ENCODE measurements at regions not wholly inside any gene's neighbourhood (a gene's known extent, or its start where the extent isn't known, plus 50 kb on each side); places are given as distances from the start of the nearest gene placed in this dataset.

DNA sequence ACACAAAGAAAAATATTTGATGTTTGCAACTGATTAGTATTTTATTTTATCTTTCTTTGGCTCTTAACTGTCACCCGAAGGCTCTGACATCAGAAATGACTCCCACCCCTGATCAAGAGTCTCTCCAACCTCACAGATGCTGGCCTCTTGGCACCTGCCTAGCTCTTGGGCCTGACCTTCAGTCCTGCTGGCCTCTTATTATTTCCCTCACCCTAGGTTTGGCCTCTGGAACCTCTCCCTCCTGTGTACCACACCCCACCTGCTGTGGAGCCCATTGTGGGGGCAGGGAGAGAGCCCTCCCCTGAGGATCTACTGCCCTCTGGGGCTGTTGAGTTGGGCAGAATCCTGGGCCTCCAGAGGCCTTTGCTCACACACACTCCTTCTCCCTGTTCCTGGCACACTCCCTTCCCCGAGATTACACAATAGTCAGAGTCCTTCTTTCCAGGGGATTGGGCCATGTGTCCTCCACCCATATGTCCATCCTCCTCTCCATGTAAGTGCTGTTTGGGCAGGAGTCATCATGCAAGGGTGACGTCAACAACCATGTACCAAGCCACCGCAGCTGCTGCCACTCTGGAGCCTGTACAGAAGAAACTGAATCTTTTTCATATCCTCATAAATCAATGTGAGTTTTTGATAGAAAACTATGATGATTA lies 124.3 kb downstream of the RASSF9 start:
- Mint-ChIP-seq H3K9me3 (ENCODE audit: low read depth) (no peaks in the 10 kb centered on the region), H3K4me3 (no peak overlapping the region), H3K27ac (no peak overlapping the region), H3K4me1 (no peaks in the 10 kb centered on the region), H3K36me3 (ENCODE audit: low read depth) (no peaks in the 10 kb centered on the region), H3K27me3 (no peaks in the 10 kb centered on the region)
- DNase-seq = no peak
- intact Hi-C loops (cut with DNase I, micrococcal nuclease) = no loop called here
- ChIA-PET CTCF (no interaction called here), POLR2A (no interaction called here)
- ATAC-seq = no peak

DNA sequence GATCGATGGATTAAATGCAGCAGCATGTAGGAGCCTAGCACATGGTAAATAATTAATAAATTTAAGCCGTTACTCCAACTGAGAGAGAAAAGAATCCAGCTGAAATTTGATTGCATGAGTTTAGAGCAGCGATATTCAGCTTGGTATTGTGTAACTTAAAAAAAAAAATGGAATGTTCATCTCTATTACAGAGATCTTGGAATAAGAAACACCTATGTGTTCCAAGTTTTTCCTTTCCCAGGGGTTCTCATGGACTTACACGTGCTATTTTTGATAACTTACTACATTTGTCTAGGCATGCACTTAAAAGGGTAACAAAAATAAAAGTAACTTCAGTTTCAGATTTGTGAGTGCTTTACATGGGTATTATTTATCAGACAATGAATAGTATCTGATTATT lies 122.8 kb downstream of the RASSF9 start:
- intact Hi-C loops (cut with DNase I, micrococcal nuclease) = no loop called here
- DNase-seq (no peak), ATAC-seq (no peak)
- Mint-ChIP-seq H3K27ac (no peak overlapping the region), H3K36me3 (ENCODE audit: low read depth) (no peaks in the 10 kb centered on the region), H3K27me3 (no peaks in the 10 kb centered on the region), H3K9me3 (ENCODE audit: low read depth) (no peaks in the 10 kb centered on the region), H3K4me1 (no peaks in the 10 kb centered on the region), H3K4me3 (no peak overlapping the region)
- CTCF ChIA-PET = no interaction called here
- POLR2A ChIA-PET = no interaction called here

DNA sequence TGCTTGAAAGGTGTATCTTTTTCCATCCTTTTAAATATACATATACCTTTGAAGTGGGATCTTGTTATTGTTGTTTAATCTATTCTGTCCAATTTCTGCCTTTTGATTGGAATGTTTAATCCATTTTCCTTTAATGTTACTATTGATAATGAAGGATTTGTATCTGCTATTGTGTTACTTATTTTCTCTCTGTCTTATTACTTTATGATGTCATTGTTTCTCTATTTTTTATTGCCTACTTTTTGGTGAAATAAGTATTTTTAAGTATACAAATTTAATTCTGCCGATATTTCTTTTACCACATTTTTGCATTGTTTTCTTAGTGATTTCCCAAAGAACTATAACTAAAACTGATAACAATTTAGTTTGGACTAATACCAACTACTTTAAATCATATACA lies 121.8 kb downstream of the RASSF9 start:
- no peaks in the 10 kb centered on the region for H3K27me3 Mint-ChIP-seq
- POLR2A ChIA-PET = no interaction called here
- intact Hi-C loops (cut with DNase I, micrococcal nuclease) = no loop called here
- CTCF ChIA-PET = interaction anchor here (1.6 kb wide), 1 partner anchor 10 kb away, joined by 4 read pairs; no protein-coding TSS in a partner anchor
- H3K9me3 Mint-ChIP-seq (ENCODE audit: low read depth) = no peaks in the 10 kb centered on the region
- H3K4me1 Mint-ChIP-seq = no peaks in the 10 kb centered on the region
- ATAC-seq = no peak
- H3K36me3 Mint-ChIP-seq (ENCODE audit: low read depth) = no peaks in the 10 kb centered on the region
- DNase-seq = no peak
- H3K27ac Mint-ChIP-seq = no peak overlapping the region
- H3K4me3 Mint-ChIP-seq = no peak overlapping the region

DNA sequence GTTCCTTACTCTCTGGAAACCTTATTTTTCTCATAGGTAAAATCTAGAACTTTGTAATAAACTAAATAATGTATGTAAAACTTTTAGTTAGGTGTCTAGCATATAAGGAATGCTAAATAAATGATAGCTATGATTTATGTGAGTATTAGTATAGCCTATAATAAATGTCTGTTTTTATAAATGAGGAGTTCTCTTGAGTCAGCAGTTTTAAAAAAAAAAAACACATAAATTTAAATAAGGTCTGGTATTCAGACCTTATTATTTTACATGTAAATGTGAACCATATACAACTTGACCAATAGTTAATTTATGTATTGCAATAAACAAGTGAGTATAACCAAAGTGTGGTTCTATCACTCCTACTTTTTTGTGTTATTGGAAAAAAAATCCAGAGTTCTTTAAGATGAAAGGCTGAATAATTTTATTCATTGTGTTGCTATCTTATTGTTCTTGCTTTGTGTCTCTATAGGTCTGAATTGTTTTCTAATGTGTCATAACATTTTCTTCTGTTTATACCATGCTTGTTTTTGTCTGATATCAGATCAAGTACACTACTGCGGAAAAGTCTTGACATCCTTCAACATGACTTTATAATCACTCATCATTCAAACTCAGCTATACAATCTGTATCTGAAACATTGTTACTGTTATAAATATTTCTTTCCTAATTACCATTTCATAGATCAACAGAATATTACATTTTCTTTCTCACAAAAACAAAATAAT lies 115.7 kb downstream of the RASSF9 start:
- no peaks in the 10 kb centered on the region for H3K27me3 Mint-ChIP-seq
- H3K27ac Mint-ChIP-seq = no peak overlapping the region
- H3K9me3 Mint-ChIP-seq (ENCODE audit: low read depth) = no peaks in the 10 kb centered on the region
- no peak overlapping the region for H3K4me3 Mint-ChIP-seq
- DNase-seq (no peak), ATAC-seq (no peak)
- intact Hi-C loops (cut with DNase I, micrococcal nuclease) = no loop called here
- H3K36me3 Mint-ChIP-seq (ENCODE audit: low read depth) = no peaks in the 10 kb centered on the region
- ChIA-PET CTCF (no interaction called here), POLR2A (no interaction called here)
- no peaks in the 10 kb centered on the region for H3K4me1 Mint-ChIP-seq

DNA sequence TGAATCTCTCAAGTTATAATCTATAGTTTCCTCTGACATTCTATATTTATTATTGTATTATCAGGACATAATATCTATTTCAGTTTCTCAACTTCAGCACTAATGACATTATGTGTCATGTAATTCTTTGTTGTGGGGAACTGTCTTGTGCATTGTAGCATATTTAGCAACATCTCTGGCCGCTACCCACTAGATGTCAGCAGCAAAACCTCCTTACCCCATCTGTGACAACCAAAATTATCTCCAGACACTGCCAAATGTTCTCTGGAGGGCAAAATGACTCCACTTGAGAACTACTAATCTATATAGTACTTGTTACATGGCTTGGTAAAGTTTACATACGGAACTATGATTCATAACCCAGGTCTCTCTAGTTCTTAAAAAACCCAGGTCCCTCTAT lies 110.2 kb downstream of the RASSF9 start:
- intact Hi-C loops (cut with DNase I, micrococcal nuclease) = no loop called here
- ChIA-PET CTCF (no interaction called here), POLR2A (no interaction called here)
- H3K36me3 Mint-ChIP-seq (ENCODE audit: low read depth) = no peaks in the 10 kb centered on the region
- ATAC-seq = no peak
- H3K4me3 Mint-ChIP-seq = no peak overlapping the region
- no peaks in the 10 kb centered on the region for H3K4me1 Mint-ChIP-seq
- H3K27me3 Mint-ChIP-seq = no peaks in the 10 kb centered on the region
- DNase-seq = no peak
- no peak overlapping the region for H3K27ac Mint-ChIP-seq
- H3K9me3 Mint-ChIP-seq (ENCODE audit: low read depth) = peaks cover 3% of the 10 kb centered on the region

DNA sequence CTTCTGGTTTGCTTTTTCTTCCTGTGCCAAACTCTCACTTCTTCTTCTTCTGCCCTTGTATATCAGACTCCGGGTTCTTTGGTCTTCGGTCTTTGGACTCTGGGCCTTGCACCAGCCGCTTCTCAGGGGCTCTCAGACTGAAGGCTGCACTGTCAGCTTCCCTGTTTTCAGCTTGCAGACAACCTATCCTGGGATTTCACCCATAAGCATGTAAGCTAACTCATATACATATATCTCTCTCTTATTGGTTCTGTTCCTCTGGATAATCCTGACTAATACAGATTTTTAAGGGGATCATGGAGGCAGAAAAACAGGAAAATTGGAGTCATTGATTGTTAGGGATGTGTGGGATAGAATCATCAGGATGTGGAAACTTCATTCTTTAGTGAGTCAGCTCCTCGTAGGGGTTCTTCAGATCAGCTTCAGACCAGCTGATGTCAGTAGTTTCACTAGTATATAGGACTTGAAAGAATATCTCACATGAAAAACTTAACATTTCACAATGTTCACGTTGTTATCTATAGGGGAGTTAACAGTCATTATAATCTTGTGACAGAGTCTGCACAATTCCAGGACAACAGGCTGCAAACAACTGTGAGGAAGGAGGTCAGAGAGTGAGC lies 102.9 kb downstream of the RASSF9 start:
- Mint-ChIP-seq H3K4me1 (no peaks in the 10 kb centered on the region), H3K36me3 (ENCODE audit: low read depth) (no peaks in the 10 kb centered on the region), H3K4me3 (no peak overlapping the region), H3K27ac (no peak overlapping the region), H3K9me3 (ENCODE audit: low read depth) (peaks cover 4% of the 10 kb centered on the region), H3K27me3 (no peaks in the 10 kb centered on the region)
- ATAC-seq = no peak
- ChIA-PET POLR2A (no interaction called here), CTCF (no interaction called here)
- no peak for DNase-seq
- intact Hi-C loops (cut with DNase I, micrococcal nuclease) = no loop called here

DNA sequence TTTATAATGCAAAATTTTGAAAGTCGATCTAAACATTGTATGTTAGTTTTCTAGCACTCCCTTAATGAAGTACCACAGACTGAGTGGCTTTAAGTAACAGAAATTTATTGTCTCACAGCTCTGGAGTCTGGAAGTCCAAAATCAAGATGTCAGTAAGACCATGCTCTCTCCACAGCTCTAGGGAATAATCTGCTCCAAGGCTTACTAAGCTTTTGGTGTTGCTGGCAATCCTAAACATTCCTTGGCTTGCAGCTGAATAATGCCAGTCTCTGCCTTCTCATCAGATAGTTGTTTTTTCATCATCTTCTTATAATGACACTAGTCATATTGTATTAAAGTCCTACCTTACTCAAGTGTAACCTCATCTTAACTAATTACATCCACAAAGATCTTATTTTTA lies 102.2 kb downstream of the RASSF9 start:
- no peak overlapping the region for H3K4me3 Mint-ChIP-seq
- intact Hi-C loops (cut with DNase I, micrococcal nuclease) = no loop called here
- CTCF ChIA-PET = no interaction called here
- DNase-seq (no peak), ATAC-seq (no peak)
- no peaks in the 10 kb centered on the region for H3K4me1 Mint-ChIP-seq
- H3K9me3 Mint-ChIP-seq (ENCODE audit: low read depth) = peaks cover 4% of the 10 kb centered on the region
- no peak overlapping the region for H3K27ac Mint-ChIP-seq
- H3K27me3 Mint-ChIP-seq = no peaks in the 10 kb centered on the region
- POLR2A ChIA-PET = no interaction called here
- H3K36me3 Mint-ChIP-seq (ENCODE audit: low read depth) = no peaks in the 10 kb centered on the region

DNA sequence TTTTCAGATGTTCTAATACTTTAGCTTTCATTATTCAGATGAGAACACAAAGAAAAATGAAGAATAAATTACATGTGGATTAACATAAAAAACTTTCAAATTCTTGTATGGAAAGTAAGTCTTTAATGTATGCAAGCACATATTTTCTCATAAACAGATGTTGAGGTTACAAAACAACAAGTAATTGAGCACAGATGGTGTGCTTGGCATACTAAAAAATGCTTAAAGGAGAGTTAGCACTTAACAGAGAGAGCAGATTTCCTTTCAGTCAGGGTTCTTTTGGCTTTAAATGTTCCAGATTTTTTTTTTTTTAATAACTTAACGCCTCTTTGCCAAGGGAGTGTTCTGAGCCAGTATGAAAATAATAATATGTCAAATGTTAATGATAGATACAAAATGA lies 96.0 kb downstream of the RASSF9 start:
- ChIA-PET CTCF (no interaction called here), POLR2A (no interaction called here)
- DNase-seq (no peak), ATAC-seq (no peak)
- no peak overlapping the region for H3K4me3 Mint-ChIP-seq
- H3K27me3 Mint-ChIP-seq = no peaks in the 10 kb centered on the region
- H3K4me1 Mint-ChIP-seq = no peaks in the 10 kb centered on the region
- H3K27ac Mint-ChIP-seq = no peak overlapping the region
- intact Hi-C loops (cut with DNase I, micrococcal nuclease) = no loop called here
- H3K9me3 Mint-ChIP-seq (ENCODE audit: low read depth) = no peaks in the 10 kb centered on the region
- no peaks in the 10 kb centered on the region for H3K36me3 Mint-ChIP-seq (ENCODE audit: low read depth)

DNA sequence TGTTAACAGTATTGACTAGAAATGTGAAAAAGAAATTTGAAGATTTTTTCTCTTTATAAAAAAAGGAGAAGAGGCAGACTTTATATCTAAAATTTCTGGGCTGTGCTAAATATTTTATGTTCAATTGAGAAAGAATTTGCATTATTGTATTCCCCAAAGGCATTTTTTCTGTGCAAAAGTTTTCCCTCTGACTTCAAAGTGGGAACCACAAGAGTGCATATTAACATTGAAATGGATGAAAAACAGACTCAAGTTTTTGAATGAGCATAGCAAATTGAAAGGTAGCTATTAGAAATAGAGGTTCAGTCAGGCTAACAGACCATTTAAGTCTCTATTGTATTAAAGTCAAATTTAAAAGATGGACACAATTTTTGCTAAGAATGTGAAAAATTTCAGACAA lies 95.2 kb downstream of the RASSF9 start:
- no peaks in the 10 kb centered on the region for H3K4me1 Mint-ChIP-seq
- DNase-seq = no peak
- no peaks in the 10 kb centered on the region for H3K27me3 Mint-ChIP-seq
- ChIA-PET POLR2A (no interaction called here), CTCF (no interaction called here)
- no peak for ATAC-seq
- intact Hi-C loops (cut with DNase I, micrococcal nuclease) = no loop called here
- no peaks in the 10 kb centered on the region for H3K9me3 Mint-ChIP-seq (ENCODE audit: low read depth)
- H3K27ac Mint-ChIP-seq = no peak overlapping the region
- H3K4me3 Mint-ChIP-seq = no peak overlapping the region
- no peaks in the 10 kb centered on the region for H3K36me3 Mint-ChIP-seq (ENCODE audit: low read depth)

DNA sequence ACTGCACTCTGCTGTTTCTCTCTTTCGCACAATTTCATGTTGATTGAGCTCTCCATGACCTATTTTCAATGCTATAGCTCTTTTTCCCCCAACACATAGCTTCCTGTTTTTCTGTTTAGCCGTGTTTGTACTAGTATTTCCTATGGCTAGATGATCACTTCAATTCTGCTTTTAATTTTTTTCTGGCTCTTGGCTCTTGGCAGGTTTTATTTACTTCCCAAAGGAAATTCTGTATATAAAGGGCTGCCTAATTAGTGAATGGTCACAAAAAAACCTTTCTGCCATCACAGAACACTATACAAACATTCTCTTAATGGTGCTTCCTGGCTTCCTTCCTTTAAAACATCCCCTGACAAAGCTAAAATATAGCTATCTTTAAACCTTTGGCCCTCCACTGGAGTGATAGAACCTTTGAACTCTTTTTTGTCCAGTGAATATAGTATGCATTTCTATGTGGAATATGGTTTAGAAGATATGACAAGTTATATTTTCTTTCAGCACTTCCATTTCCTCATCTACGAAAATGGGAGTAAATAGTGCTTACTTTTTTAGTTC lies 88.2 kb downstream of the RASSF9 start:
- Mint-ChIP-seq H3K27ac (no peak overlapping the region), H3K36me3 (ENCODE audit: low read depth) (no peaks in the 10 kb centered on the region), H3K9me3 (ENCODE audit: low read depth) (peaks cover 5% of the 10 kb centered on the region), H3K4me1 (no peaks in the 10 kb centered on the region), H3K4me3 (no peak overlapping the region), H3K27me3 (no peaks in the 10 kb centered on the region)
- CTCF ChIA-PET = no interaction called here
- no peak for DNase-seq
- POLR2A ChIA-PET = no interaction called here
- intact Hi-C loops (cut with DNase I, micrococcal nuclease) = no loop called here
- ATAC-seq = no peak

Data from activated CD4-positive, alpha-beta T cell treated with anti-CD3 and anti-CD28 coated beads for 36 hours (primary cell).